NCI-H1436 (cell line): ENCODE measurements at regions not wholly inside any gene's neighbourhood (a gene's known extent, or its start where the extent isn't known, plus 50 kb on each side); places are given as distances from the start of the nearest gene placed in this dataset.

Source experiments
- DNase-seq: peaks from one replicate; lab custom pipeline; 2025; lab: John Stamatoyannopoulos, UW

- no peak for DNase-seq
Measured at GRCh38 chr12:77122661-77123060, 57.3 kb upstream of the E2F7 start.

GRCh38 chr12:77122236-77122635, 56.9 kb upstream of the E2F7 start:
- DNase-seq, result no peak

- DNase-seq, result no peak
Measured at GRCh38 chr12:77120156-77121085, 55.1 kb upstream of the E2F7 start.

- no peak for DNase-seq
Measured at GRCh38 chr12:77118696-77119095, 53.3 kb upstream of the E2F7 start.

DNA sequence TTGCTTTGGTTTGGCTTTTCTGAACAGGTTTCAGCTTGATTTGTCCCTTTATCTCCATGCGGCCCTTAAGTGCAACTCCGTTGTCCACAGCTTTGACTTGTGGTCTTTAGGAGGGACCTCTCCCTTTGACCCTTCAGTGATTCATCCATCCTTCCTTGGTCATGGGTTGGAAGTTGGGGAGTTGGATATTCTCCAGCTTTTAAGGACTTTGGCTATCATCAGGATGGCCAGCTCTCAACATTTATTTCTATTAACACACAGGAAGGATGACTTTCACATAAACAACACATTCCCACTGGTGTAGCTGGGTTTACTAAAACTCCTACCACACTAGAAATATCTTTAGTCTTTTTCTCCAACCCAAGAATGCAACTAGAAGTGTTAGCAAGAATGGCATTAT, 50.9 kb upstream of the E2F7 start:
- no peak for DNase-seq

- no peak for DNase-seq
Measured at GRCh38 chr12:77115471-77115870, 50.1 kb upstream of the E2F7 start.
